T follicular helper cell (primary cell): ENCODE measurements at regions not wholly inside any gene's neighbourhood (a gene's known extent, or its start where the extent isn't known, plus 50 kb on each side); places are given as distances from the start of the nearest gene placed in this dataset.

ENCODE experiments used
- DNase-seq: peaks from one replicate; pipeline ENCODE4 v3.0.0-alpha.2; 2020; ENCODE audit warnings: low read depth

DNA sequence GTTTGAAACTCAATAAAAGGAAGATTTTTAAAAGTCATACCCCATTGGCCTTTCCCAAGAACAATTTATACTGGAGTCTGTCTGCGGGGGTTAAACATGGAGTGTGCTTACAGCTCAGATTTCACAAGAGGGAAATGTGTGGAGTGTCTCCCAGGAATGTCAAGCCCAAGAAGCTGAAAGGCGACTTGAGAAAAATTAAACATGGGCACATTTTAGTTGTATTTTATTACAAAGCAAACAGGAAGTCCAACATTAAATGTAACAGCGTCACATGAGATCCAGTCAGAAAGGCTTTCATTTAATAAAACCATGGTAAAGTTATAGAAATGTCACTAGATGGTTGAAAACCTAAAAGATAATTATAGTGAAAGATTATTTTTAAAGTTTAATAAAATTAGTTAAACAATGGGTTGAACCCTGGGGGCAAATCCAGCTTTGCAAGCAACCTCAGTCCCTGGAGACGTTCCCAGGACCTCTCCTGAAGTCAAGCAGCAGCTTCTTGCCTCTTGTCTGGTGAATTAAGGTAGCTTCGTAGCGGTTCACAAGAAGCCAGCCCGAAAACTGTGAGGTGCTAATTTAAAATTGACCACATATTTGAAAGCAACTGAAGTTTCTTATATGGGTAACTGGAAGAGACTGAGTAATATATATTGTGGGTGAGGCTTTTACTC is 168.4 kb upstream of the EDNRA start:
- DNase-seq: no peak

DNA sequence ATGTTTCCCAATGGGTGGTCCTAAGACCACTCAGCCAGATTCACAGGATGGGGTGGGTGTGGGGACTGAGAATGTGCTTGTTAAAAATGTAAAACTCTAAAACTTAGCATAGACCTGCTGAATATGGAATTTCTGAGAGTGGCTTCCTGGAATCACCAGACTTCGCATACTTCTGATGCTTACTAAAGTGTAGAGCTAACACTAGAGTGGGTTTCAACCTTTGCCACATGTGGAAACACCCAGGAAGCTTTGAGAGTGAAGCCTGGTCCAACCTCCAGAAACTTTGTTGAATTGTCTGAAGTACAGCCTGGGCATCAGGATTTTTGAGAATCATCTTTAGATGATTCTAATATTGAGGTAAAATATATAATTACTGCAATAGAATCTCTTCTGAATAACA is 167.8 kb upstream of the EDNRA start:
- DNase-seq: no peak

DNA sequence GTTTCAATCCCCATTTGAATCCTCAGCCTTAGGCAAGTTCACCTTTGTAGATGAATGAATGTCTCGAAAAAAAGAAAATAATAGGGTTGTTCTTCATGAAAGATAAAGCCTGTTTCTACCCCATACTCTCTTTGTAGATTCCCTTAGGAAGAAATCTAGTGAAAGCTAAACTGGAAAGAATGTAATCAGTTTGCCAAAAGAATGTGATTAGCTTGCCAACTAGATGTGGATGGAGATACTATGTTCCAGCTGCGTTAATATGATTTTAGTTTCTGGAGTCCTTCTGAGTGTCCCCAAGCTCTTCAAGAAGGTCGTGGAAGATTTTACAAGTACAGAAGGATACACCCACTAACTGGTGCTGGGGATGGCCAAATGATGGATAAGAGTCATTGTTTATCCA is 162.3 kb upstream of the EDNRA start:
- no peak for DNase-seq

DNA sequence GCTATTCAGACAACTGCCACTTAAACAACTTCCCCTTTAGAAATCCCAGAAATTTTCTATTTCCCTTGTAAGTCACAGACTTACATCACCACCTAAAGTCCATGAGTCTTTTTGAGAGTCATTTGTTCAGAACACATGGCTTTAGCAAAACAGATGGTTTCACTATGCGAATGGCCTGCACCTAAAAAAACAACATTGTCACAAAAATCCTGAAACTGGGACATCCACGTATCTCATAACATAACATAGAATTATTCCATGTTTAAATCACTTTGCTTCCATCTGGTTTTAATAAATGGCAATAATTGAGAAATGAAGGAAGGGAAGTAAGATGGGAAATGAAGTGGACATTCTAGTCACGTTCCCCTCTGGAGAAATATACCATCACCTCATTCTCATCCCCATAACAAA is 155.3 kb upstream of the EDNRA start:
- DNase-seq: no peak

DNA sequence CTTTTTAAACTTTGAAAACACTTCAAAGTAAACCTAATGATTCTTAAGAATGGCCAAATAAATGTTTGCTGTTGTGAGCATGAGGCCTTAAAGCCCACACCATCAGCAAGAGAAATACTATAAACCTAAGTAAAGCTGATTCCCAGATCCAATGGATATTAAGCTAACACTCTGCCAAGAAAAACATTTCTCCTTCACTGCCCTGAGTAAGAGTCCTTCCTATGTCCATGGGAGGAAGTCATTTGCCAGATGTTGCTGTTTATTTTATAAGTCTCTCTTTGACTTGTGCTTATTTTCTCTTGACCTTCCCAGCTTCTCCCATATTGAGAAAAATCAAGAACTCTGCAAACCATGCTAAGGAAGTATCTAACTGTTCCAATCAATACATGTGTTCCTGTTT is 154.3 kb upstream of the EDNRA start:
- DNase-seq: no peak

DNA sequence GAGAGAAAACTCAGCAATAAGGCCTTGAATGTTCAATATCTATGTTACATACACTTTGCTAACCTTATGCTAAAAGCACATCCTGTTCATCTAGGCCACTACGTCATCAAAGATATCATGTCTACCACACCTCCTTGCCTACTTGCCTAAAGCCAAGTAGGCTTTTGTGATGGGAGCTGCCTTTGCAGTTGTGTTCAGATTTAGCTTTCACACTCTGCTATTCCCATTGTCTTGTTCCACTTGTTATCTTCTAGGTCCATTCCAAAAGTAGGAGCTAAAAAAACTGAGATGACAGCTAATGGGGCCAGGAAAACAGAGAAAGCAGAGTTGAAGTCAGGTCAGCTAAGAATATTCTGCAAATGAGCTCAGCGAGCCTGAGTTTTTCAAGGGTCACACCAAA is 153.6 kb upstream of the EDNRA start:
- DNase-seq: no peak

DNA sequence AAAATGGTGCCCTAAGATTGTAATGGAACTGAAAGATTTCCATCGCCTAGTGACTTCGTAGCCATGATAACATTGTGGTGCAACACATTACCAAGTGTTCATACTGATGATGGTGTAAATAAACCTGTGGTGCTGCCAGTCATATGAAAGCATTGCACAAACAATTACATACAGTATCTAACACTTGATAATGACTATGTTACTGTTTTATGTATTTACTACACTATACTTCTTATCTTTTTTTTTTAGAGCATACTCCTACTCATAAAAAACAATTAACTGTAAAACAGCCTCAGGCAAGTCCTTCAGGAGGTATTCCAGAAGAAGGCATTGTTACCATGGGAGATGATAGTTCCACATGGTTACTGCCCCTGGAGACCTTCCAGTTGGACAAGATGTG is 152.7 kb upstream of the EDNRA start:
- no peak for DNase-seq

DNA sequence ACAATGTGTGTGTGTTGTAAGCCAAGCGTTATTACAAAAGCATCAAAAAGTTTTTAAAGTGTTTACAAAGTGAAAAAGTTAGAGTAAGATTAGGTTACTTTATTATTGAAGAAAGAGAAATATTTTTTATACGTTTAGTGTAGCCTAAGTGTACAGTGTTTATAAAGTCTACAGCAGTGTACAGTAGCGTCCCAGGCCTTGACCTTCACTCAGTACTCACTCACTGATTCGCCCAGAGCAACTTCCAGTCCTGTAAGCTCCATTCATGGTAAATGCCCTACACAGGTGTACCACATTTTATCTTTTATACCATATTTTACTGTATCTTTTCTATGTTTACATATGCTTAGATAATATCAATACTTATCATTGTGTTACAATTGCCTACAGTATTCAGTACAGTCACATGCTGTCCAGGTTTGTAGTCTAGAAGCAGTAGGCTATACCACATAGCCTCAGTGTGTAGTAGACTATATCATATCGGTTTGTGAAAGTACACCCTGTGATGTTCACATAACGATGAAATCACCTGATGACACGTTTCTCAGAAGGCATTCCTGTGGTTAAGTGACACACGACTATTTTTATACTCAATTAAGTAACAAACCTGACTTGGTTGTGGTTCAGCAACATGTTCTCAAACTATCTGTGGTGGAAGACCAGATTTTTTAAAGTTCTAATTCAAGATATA is 152.0 kb upstream of the EDNRA start:
- DNase-seq: no peak

DNA sequence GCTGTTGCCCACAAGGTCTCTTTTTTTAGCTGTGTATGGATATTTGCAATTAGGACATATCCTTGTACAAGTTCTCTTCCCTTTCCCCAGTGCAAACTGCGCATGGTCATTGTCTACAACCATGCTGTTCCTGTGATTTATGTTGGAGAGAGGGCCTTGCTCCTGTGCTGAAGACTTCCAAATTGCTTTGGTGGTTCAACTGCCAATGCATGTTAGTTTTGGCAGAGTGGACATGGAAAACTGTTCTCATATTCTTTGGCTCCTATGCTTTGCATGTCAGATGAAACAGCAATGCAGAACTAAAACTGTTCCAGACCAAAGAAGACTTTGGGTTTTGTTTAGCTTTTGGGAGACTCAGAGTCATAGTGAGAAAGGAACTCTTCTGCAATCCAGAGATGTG is 148.8 kb upstream of the EDNRA start:
- no peak for DNase-seq

DNA sequence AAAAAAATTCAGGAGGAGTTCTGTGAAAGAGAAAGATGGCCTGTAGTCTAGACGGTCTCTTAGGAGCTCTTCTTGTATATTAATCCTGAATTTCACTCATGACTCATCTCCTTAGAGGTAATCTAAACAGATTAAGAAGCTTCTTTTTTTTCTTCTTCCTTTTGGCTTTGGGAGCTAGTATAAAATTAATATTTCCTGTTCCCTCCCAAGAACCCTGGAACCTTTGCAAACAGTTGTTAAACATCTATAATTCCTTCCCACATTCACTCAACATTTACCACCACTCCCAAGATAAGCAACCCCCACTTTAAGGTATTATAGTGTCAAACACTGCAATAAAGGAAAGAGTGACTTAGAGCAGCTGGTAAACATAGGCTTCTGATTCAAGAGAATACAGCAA is 146.4 kb upstream of the EDNRA start:
- DNase-seq: no peak

DNA sequence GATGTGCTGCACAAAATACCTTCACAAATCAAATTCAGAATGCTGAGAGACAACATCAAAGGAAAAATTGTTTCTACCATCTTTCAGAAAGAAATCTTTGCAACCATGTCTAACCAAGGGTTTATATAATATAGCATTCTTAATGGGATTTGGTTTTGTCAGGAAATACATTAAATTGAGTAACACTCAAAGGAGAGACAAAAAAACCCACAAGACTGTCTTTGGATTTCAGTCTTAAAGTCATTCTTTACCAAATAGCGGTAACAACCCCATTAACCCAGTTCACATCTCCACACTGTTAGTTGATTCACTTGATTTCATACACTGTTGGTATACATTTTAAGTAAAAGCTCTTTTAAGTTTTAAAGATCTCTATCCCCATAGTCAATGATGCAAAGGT is 145.7 kb upstream of the EDNRA start:
- DNase-seq: no peak

DNA sequence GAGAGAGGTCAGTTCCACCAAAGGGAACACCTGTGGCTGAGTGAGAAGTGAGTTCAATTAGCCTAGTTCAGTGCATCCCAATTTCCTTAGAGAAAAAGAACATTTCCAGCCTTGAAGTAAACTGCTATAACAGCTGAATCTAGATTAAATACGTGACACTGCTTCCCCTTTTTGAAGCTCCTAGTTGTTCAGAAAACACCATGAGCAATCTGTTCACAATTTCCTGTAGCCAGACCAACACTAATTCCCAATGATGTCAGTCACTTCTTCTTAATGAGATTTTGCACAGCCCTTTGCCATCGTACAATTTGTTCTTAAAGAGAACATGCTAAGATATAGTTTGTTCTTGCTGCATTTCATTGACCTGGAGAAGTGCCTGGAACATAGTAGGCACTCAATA is 144.6 kb upstream of the EDNRA start:
- DNase-seq: no peak

DNA sequence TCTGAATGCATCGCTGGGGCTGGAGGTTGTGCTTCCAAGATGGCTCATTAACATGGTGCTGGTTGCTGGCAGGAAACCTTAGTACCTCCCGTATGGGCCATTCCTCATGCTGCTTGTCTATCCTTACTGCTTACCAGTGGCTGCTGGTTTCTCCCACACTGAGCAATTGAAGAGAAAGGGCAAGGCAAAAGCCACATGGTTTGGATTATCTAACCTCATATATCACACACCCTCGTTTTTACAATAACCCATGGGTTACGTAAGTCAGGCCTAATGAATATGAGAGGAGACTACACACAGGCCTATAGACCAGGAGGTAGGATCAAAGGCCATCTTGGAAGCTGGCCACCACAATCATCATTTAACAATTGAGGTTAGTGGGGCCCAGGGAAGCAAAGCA is 141.8 kb upstream of the EDNRA start:
- DNase-seq: no peak

DNA sequence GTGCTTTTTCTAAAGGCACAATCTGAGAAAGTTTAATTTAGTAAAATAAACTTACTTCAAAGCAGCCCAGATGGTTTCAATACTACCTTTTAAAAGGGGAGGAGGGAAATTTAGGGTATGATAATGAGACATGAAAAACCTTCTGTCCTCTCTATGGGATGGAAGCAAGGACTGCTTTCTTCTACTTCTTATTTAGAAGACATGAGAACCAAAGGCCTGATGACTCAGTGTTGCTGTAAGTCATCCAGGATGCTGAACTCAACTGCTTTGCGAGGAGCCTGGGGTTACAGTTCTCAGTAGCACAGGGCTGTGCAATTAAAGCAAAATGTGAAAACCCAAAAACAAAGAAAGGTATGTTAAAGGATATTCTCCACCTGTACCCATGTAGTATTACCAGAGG is 140.8 kb upstream of the EDNRA start:
- DNase-seq: no peak

DNA sequence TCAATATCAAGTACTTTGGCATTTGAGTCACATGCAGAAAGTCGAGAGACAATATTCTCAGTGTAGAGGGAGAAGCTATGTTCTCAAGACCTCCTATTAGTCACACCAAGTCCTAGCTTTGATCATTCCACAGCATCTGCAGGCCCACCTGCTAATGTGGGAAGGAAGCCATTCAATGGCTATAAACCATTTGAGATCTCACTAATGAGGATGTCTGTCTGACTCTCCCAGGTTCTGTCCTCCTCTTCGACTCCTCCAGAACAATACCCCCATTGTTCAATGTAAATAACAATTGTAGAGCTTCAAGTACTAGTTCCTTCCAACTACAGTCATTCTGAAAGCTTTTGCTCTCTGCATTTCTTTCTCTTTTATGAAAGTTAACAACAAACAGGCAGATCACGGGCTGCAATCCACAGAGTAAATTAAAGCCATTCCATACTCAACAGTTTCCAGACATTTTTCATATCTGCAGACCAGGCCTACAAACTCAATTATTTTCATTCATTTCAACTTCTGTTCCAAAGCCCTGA is 140.2 kb upstream of the EDNRA start:
- DNase-seq: no peak

DNA sequence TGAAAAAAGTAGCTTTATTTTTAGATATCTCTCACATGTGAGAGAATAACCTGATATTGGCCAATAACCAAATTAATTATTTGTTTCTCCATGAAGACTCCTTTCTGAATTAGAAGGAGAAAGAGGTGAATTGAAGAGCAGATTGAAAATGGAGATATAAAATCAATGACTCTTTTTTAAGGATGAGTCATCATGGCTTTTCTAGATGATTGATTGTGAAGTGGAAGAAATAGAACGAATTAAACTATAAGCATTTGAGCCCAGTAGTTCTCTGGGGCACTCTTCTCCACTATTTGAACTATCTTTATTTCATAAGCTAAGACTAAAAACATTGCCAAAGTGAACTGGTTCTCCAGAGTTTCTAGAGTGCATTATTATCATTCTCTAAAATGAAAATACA is 137.2 kb upstream of the EDNRA start:
- DNase-seq: no peak

DNA sequence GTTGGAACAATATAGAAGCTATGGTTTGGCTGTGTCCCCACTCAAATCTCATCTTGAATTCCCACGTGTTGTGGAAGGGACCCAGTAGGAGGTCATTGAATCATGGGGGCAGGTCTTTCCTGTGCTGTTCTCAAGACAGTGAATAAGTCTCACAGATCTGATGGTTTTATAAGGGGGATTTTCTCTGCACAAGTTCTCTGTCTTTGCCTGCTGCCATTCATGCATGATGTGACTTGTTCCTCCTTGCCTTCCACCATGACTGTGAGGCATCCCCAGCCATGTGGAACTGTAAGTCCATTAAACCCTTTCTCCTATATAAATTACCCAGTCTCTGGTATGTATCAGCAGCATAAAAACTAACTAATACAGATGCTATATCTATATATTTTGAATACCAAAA is 135.2 kb upstream of the EDNRA start:
- no peak for DNase-seq

DNA sequence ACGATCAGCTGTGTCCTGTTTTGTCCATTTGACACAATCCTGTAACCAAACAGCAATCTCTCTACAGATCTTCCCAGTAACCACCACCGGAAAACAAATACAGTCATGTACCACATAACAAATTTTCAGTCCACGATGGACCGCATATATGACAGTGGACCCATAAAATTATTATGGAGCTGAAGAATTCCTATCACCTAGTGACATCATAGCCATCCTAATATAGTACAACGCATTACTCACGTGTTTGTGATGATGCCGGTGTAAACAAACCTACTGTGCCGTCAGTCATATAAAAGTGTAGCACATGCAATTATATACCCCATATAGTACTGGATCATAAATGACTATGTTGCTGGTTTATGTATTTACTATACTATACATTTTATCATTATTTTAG is 133.7 kb upstream of the EDNRA start:
- no peak for DNase-seq

DNA sequence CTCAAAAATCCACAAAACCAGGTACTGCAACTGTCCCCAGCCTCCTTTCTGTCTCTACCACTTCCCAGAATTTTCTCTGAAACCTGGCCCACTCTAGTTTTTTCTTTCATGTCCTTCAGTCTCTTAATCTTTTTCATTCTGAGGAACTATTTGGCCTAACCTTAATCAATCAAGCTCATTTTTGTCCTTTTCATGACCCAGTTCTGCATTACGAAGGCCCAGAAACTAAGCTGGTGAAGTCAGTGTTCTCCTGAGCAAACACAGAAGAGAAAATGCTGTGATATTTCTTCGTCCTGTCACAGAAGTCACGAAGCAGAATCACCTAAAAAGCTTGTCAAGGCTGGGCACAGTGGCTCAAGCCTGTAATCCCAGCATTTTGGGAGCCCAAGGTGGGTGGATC is 131.7 kb upstream of the EDNRA start:
- no peak for DNase-seq

DNA sequence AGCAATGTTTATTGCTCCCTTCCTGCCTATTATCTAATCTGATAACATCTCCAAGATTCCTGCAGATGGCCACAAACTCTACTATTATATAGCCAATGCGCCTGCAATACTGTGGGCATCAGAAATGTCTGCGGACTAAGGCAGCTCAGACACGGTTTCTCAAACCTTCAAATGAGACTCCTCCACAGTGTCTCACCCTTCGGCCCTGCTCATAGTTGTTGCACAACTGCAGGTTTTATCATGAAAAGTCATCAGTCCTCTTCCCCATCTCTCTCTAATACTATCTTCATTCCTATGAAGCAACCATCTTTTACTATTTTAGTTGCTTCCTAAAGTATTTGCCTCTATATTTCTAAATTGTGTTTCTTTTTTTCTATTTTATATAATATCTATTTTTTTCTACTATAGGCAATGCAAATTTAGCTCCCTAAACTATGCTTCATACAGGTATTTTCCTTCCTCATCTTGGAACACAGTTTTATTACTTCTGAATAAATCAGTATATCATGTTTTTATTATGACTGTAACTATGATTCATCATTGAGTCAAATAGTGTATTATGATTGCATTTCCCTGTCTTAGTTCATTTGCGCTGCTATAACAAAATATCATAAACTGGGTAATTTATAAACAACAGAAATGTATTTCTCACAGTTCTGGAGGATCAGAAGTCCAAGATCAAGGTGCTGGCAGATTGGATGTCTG is 129.7 kb upstream of the EDNRA start:
- no peak for DNase-seq

DNA sequence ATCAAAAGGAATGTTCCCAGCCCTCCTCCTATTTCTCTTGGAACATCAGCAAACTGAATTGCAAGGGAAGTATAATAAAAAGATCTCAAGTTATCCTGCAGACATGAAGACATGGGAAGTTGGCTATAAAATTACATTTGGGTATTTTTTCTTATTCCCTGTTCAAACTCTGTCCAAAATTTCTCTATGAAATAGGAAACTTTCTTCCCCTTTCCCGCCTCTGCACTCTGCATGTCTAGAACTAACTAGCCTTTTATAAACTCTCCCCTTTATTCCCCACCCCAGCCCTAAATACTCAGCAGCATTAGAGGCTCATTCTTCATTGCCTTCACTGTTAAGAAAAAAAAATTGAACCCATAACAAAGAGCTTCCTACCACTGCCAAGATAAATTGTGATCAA is 126.7 kb upstream of the EDNRA start:
- DNase-seq: no peak

DNA sequence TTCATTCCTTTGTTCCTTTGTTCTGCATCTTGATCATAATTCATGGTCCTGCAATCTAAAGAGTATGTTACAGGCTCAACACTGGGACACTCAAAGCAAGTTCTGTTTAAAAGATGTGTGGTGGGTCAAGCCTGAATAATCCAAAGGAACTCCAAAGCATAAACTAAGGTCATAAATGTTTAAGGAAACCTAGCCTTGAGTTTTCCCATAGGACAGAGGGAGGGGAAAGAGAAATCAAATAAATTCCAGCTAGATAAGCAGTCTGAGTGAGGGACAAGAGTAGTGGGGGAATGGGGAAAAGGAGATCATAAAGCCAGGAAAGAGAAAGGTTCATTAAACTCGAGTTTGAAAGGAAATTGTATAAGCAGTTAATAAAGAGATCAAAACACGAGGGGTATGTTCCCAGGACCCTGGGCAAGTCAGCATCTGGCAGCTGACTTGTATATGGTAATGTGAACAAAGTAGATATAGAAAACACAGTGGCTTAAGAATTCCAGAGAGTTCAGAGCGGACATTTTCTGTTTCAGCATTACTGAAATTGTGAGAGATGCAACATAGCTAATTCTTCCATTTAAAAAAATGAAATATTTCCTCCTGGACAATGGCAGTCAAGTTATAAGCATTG is 125.8 kb upstream of the EDNRA start:
- DNase-seq: no peak

DNA sequence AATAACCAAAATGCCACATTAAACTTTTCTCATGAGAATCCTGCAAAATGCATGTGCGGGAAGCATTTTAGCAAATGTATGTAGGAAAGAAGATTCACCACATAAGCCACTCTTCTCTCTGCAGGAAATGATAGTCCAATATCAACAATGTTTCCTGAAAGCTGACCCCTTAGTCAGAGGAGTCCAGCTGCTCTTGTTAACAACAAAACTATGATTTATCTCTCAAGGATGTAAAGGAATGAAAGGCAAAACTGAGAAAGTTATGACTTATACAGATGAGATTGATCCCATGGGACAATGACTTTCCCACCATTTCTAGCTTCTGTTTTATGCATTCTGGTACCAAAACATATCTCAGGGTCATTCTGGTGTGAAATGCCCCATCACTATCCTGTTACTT is 125.0 kb upstream of the EDNRA start:
- DNase-seq: no peak
